ENCODE measurements at regions not wholly inside any gene's neighbourhood (a gene's known extent, or its start where the extent isn't known, plus 50 kb on each side); places are given as distances from the start of the nearest gene placed in this dataset.

DNA sequence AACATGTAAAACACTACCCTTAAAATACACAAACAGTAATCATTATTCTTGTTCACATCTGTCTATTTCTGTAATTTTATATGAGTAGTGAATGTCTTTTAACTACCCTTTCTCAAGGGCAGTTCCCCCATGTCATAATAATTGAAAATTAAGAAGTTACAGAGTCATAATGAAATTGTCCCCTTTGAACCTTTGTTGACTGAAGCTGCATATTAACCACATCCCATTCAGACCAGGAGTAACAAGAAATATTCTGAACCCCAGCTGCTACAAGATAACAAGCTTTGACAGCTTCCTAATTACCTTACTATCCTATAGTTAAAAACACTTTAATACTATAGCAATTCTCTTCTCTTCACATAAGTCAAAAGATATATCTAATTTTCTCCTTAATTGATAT lies 635.9 kb upstream of the SUCLG2 start:
- Mint-ChIP-seq H3K27ac (no peak overlapping the region), H3K4me1 (peaks cover 4% of the 10 kb centered on the region), H3K9me3 (no peaks in the 10 kb centered on the region), H3K27me3 (ENCODE audit: insufficient read depth) (no peaks in the 10 kb centered on the region), H3K36me3 (ENCODE audit: low read depth) (no peaks in the 10 kb centered on the region), H3K4me3 (no peak overlapping the region)
- Histone ChIP-seq H3K27me3 (ENCODE audit: control insufficient read depth, insufficient read depth, low read length, poor library complexity, severe bottlenecking) (no peaks in the 10 kb centered on the region), H3K9me3 (ENCODE audit: control insufficient read depth, low read length) (no peaks in the 10 kb centered on the region), H3K27ac (ENCODE audit: low read depth, low read length) (no peak overlapping the region), H3K36me3 (ENCODE audit: control insufficient read depth, insufficient read depth, low read length) (no peaks in the 10 kb centered on the region), H3K4me3 (ENCODE audit: low read length) (no peak overlapping the region), H3K4me1 (ENCODE audit: control insufficient read depth, insufficient read depth, low read length) (no peaks in the 10 kb centered on the region), H3K9ac (ENCODE audit: extremely low read depth, low read length, poor library complexity, severe bottlenecking) (no peak overlapping the region)
- TF ChIP-seq, protein P1, sequence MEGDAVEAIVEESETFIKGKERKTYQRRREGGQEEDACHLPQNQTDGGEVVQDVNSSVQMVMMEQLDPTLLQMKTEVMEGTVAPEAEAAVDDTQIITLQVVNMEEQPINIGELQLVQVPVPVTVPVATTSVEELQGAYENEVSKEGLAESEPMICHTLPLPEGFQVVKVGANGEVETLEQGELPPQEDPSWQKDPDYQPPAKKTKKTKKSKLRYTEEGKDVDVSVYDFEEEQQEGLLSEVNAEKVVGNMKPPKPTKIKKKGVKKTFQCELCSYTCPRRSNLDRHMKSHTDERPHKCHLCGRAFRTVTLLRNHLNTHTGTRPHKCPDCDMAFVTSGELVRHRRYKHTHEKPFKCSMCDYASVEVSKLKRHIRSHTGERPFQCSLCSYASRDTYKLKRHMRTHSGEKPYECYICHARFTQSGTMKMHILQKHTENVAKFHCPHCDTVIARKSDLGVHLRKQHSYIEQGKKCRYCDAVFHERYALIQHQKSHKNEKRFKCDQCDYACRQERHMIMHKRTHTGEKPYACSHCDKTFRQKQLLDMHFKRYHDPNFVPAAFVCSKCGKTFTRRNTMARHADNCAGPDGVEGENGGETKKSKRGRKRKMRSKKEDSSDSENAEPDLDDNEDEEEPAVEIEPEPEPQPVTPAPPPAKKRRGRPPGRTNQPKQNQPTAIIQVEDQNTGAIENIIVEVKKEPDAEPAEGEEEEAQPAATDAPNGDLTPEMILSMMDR (conservative IDR thresholded peaks at IDR 0.05) = no peak
- DNase-seq = no peak

DNA sequence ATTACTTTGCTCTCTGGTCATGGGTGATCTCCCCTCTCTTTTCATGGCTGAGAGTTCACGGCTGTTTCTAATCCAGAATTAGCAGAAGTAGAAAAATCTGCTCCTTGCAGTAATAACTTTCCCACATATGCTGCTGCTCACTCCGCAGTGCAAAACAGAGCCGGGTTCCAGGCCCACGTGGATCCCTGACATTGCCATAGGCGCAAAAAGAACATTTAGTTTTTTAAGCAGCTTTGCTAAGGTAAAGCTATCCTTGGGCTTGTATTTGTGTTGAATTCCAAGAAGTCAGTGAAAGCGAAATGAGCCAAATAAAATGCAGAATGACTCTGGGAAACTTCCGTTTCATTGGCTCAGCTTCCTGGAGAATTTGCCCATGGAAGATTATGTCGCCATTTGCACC lies 633.7 kb upstream of the SUCLG2 start:
- H3K27ac Mint-ChIP-seq = no peak overlapping the region
- H3K27me3 Mint-ChIP-seq (ENCODE audit: insufficient read depth) = no peaks in the 10 kb centered on the region
- peaks cover 4% of the 10 kb centered on the region for H3K4me1 Mint-ChIP-seq
- no peaks in the 10 kb centered on the region for H3K9me3 Mint-ChIP-seq
- TF ChIP-seq, protein P1 (conservative IDR thresholded peaks at IDR 0.05) = no peak
- no peaks in the 10 kb centered on the region for H3K36me3 Mint-ChIP-seq (ENCODE audit: low read depth)
- Histone ChIP-seq H3K9me3 (ENCODE audit: control insufficient read depth, low read length) (no peaks in the 10 kb centered on the region), H3K36me3 (ENCODE audit: control insufficient read depth, insufficient read depth, low read length) (no peaks in the 10 kb centered on the region), H3K4me1 (ENCODE audit: control insufficient read depth, insufficient read depth, low read length) (no peaks in the 10 kb centered on the region), H3K9ac (ENCODE audit: extremely low read depth, low read length, poor library complexity, severe bottlenecking) (no peak overlapping the region), H3K4me3 (ENCODE audit: low read length) (no peak overlapping the region), H3K27ac (ENCODE audit: low read depth, low read length) (no peak overlapping the region), H3K27me3 (ENCODE audit: control insufficient read depth, insufficient read depth, low read length, poor library complexity, severe bottlenecking) (no peaks in the 10 kb centered on the region)
- H3K4me3 Mint-ChIP-seq = no peak overlapping the region
- DNase-seq = no peak
- 93 to 95% methylated on average over 8 of the region's 8 CpGs for WGBS, 2 experiments (ENCODE audit: insufficient coverage in 1 of 2, insufficient read length in 1 of 2)

DNA sequence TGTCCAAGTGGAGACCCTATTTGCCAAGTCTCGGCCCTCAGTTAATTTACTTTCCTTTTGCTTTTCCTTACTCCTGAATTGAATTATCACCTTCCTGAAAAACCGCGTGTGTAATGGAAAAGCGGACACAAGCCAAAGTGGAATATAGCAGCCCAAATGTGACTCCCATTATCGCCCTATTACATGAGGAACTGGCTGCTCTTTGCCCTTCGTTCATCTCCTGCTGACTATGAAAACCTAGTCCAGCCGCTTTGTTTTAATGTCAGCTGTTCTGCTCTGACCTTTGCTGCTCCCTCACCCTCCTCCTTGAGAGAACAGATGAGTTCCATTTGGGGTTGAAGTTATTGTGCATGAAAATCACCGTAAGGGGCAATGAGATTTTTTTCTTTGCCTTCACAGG lies 632.7 kb upstream of the SUCLG2 start:
- peaks cover 4% of the 10 kb centered on the region for H3K4me1 Mint-ChIP-seq
- no peaks in the 10 kb centered on the region for H3K36me3 Mint-ChIP-seq (ENCODE audit: low read depth)
- H3K9me3 Mint-ChIP-seq = no peaks in the 10 kb centered on the region
- TF ChIP-seq, protein P1 (conservative IDR thresholded peaks at IDR 0.05) = no peak
- Histone ChIP-seq H3K36me3 (ENCODE audit: control insufficient read depth, insufficient read depth, low read length) (no peaks in the 10 kb centered on the region), H3K9ac (ENCODE audit: extremely low read depth, low read length, poor library complexity, severe bottlenecking) (no peak overlapping the region), H3K4me3 (ENCODE audit: low read length) (no peak overlapping the region), H3K4me1 (ENCODE audit: control insufficient read depth, insufficient read depth, low read length) (no peaks in the 10 kb centered on the region), H3K27me3 (ENCODE audit: control insufficient read depth, insufficient read depth, low read length, poor library complexity, severe bottlenecking) (no peaks in the 10 kb centered on the region), H3K9me3 (ENCODE audit: control insufficient read depth, low read length) (no peaks in the 10 kb centered on the region), H3K27ac (ENCODE audit: low read depth, low read length) (peak overlapping the region; percentile 74)
- no peak overlapping the region for H3K4me3 Mint-ChIP-seq
- 86 to 87% methylated on average over 6 to 8 of the region's 8 CpGs for WGBS, 2 experiments (ENCODE audit: insufficient coverage in 1 of 2, insufficient read length in 1 of 2)
- no peaks in the 10 kb centered on the region for H3K27me3 Mint-ChIP-seq (ENCODE audit: insufficient read depth)
- DNase-seq = peak; percentile 43
- no peak overlapping the region for H3K27ac Mint-ChIP-seq

Measured in endodermal cell (in vitro differentiated cells).